Mammary epithelial cell (primary cell): ENCODE measurements at regions not wholly inside any gene's neighbourhood (a gene's known extent, or its start where the extent isn't known, plus 50 kb on each side); places are given as distances from the start of the nearest gene placed in this dataset.

Experiments
- EZH2 ChIP-seq: IDR thresholded peaks from 2 replicates; pipeline ENCODE4 v1.6.1; 2012; ENCODE audit warnings: low read length, inconsistent platforms, borderline replicate concordance
- TF ChIP-seq, protein P1 (sequence below), 2 donors: IDR thresholded peaks in 1 of 2; conservative IDR thresholded peaks in 1 of 2; 2 replicates each; pipeline ENCODE4 v1.5.1; 2011 to 2012; ENCODE audit warnings: inconsistent platforms in 2 of 2, low read length in 2 of 2, mild to moderate bottlenecking in 2 of 2, control low read depth in 1 of 2, low read depth in 1 of 2; ENCODE audit not compliant: insufficient read depth in 1 of 2; ENCODE audit errors: extremely low read depth in 1 of 2

DNA sequence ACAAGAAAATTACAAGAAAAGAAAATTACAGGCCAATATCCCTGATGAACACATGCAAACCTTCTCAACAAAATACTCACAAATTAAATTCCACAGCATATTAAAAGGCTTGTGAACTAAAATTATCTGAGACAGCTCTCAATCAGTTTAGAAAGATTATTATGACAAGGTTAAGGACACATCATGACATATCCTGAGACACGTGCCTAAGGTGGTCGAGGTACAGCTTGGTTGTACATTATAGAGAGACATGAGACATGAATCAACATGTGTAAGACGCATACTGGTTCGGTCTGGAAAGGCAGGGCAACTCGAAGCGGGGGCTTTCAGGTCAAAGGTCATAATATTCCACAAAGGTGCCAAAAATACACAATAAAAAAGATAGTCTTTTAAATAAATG, 598.3 kb upstream of the REG3G start:
- TF ChIP-seq, protein P1, sequence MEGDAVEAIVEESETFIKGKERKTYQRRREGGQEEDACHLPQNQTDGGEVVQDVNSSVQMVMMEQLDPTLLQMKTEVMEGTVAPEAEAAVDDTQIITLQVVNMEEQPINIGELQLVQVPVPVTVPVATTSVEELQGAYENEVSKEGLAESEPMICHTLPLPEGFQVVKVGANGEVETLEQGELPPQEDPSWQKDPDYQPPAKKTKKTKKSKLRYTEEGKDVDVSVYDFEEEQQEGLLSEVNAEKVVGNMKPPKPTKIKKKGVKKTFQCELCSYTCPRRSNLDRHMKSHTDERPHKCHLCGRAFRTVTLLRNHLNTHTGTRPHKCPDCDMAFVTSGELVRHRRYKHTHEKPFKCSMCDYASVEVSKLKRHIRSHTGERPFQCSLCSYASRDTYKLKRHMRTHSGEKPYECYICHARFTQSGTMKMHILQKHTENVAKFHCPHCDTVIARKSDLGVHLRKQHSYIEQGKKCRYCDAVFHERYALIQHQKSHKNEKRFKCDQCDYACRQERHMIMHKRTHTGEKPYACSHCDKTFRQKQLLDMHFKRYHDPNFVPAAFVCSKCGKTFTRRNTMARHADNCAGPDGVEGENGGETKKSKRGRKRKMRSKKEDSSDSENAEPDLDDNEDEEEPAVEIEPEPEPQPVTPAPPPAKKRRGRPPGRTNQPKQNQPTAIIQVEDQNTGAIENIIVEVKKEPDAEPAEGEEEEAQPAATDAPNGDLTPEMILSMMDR (conservative IDR thresholded peaks at IDR 0.05 in 1 of 2, IDR thresholded peaks at IDR 0.05 in 1 of 2; ENCODE audit: extremely low read depth in 1 of 2, insufficient read depth in 1 of 2, low read depth in 1 of 2, low read length in 2 of 2): no peak
- TF ChIP-seq EZH2: no peak
